ENCODE measurements at regions not wholly inside any gene's neighbourhood (a gene's known extent, or its start where the extent isn't known, plus 50 kb on each side); places are given as distances from the start of the nearest gene placed in this dataset.

DNA sequence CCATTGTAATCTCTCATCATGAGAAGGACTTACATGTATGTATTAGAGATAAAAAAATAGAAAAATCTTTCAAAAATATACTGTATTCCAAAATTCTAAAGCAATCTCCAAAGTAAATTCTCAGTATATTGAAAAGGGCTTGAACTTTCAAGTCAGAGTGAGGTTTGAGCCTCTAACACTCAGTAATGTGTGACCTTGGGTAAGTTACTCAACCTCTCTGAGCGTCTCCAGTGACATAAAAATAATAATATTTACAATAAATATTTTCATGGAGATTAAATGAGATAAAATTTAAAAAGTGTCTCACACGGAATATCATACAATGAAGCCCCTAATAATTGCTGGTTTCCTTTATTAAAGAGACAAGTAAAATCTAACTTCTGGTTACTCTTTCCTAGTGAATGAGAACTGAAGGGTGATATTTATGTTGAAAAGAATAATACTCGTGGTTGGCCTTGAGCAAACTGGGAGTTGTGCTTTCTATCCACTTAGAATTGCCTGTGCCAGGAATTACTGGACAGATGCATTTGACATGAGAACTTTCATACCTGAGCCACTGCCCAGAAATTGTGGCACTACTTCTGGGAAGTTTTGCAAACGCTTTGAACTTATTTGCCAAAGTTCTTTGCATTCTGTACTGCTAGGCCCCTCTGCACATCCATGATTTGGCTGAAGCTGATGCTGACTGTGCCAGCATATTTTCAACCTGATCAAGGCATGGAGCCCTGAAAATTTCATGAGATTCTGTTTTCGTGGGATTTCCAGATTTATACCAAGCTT, 933.7 kb downstream of the GALC start:
- intact Hi-C loops (cut with micrococcal nuclease; ENCODE audit: unreplicated experiment), result no loop called here
- no peak overlapping the region for H2AFZ ChIP-seq
- no peaks in the 10 kb centered on the region for H3K36me3 ChIP-seq (ENCODE audit: low read depth)
- no TSS peak for BruUV-seq (replicated peaks)
- POLR2A ChIA-PET (ENCODE audit: unreplicated experiment), result no interaction called here
- no peak overlapping the region for H3K4me3 ChIP-seq
- H3K27me3 ChIP-seq (ENCODE audit: insufficient read depth, low read depth), result no peaks in the 10 kb centered on the region
- H3K27ac ChIP-seq, result no peak overlapping the region
- CTCF ChIA-PET, result no interaction called here
- H3K9me2 ChIP-seq (ENCODE audit: insufficient read depth), result no peaks in the 10 kb centered on the region
- H3F3A ChIP-seq (ENCODE audit: insufficient read depth, low read depth), result no peaks in the 10 kb centered on the region
- H3K4me2 ChIP-seq, result no peak overlapping the region
- no peaks in the 10 kb centered on the region for H4K20me1 ChIP-seq (ENCODE audit: insufficient read depth)
- no peak for DNase-seq
- no peaks in the 10 kb centered on the region for H3K4me1 ChIP-seq (replicated peaks; ENCODE audit: insufficient read depth)
- H3K9me3 ChIP-seq (ENCODE audit: insufficient read depth, low read depth), result no peaks in the 10 kb centered on the region
- H3K79me2 ChIP-seq (ENCODE audit: low read depth), result no peaks in the 10 kb centered on the region
- no peak for TF ChIP-seq EZH2 (IDR thresholded peaks at IDR 0.05; ENCODE audit: low read depth)
- TF ChIP-seq, protein P1, sequence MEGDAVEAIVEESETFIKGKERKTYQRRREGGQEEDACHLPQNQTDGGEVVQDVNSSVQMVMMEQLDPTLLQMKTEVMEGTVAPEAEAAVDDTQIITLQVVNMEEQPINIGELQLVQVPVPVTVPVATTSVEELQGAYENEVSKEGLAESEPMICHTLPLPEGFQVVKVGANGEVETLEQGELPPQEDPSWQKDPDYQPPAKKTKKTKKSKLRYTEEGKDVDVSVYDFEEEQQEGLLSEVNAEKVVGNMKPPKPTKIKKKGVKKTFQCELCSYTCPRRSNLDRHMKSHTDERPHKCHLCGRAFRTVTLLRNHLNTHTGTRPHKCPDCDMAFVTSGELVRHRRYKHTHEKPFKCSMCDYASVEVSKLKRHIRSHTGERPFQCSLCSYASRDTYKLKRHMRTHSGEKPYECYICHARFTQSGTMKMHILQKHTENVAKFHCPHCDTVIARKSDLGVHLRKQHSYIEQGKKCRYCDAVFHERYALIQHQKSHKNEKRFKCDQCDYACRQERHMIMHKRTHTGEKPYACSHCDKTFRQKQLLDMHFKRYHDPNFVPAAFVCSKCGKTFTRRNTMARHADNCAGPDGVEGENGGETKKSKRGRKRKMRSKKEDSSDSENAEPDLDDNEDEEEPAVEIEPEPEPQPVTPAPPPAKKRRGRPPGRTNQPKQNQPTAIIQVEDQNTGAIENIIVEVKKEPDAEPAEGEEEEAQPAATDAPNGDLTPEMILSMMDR (conservative IDR thresholded peaks at IDR 0.05), result no peak

DNA sequence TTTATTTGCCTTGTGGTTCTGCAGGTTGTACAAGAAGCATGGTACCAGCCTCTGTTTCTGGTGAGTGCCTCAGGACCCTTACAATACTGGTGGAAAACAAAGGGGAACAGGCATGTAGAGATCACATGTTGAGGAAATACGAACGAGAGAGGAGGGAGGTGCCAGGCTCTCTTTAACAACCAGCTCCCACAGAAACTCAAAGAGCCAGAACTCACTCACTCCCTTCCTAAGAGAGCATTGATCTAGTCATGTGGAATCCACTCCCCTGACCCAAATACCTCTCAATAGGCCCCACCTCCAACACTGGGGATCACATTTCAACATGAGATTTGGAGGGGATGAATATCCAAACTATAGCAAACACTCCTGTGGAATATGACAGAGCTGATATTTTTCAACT, 938.0 kb downstream of the GALC start:
- H3K36me3 ChIP-seq (ENCODE audit: low read depth), result no peaks in the 10 kb centered on the region
- H3K4me1 ChIP-seq (replicated peaks; ENCODE audit: insufficient read depth), result no peaks in the 10 kb centered on the region
- BruUV-seq (replicated peaks), result no TSS peak
- CTCF ChIA-PET, result no interaction called here
- no peaks in the 10 kb centered on the region for H3F3A ChIP-seq (ENCODE audit: insufficient read depth, low read depth)
- intact Hi-C loops (cut with micrococcal nuclease; ENCODE audit: unreplicated experiment), result no loop called here
- POLR2A ChIA-PET (ENCODE audit: unreplicated experiment), result no interaction called here
- H4K20me1 ChIP-seq (ENCODE audit: insufficient read depth), result no peaks in the 10 kb centered on the region
- H3K79me2 ChIP-seq (ENCODE audit: low read depth), result no peaks in the 10 kb centered on the region
- H3K27ac ChIP-seq, result no peak overlapping the region
- no peaks in the 10 kb centered on the region for H3K9me2 ChIP-seq (ENCODE audit: insufficient read depth)
- DNase-seq, result no peak
- no peaks in the 10 kb centered on the region for H3K9me3 ChIP-seq (ENCODE audit: insufficient read depth, low read depth)
- no peaks in the 10 kb centered on the region for H3K27me3 ChIP-seq (ENCODE audit: insufficient read depth, low read depth)
- no peak overlapping the region for H3K4me2 ChIP-seq
- TF ChIP-seq, protein P1 (conservative IDR thresholded peaks at IDR 0.05), result no peak
- no peak for TF ChIP-seq EZH2 (IDR thresholded peaks at IDR 0.05; ENCODE audit: low read depth)
- no peak overlapping the region for H2AFZ ChIP-seq
- no peak overlapping the region for H3K4me3 ChIP-seq

DNA sequence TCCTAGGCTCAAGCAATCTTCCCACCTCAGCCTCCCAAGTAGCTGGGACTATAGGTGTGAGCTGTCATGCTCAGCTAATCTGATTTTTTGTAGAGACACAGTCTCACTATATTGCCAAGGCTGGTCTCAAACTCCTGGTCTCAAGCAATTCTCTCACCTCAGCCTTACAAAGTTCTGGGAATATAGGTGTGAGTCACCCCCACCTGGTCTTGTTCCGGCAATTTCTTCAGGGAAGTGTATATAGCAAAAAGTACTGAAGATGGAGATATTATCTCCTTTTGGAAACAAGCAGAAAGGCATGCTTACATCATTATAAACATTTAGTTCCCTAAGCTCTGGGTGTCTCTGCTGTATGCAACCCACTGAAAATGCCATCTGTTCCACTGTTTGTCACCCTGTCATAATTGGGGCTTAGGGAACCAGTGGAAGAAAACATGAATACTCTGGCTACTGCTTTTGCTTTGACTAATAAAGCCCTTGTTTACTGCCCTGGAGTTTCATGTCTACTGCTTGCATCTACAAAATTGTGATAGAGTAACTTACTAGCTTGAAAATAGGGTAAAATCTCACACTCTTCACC, 940.2 kb downstream of the GALC start:
- no peak for TF ChIP-seq EZH2 (IDR thresholded peaks at IDR 0.05; ENCODE audit: low read depth)
- TF ChIP-seq, protein P1 (conservative IDR thresholded peaks at IDR 0.05), result no peak
- Histone ChIP-seq H3K27me3 (ENCODE audit: insufficient read depth, low read depth) (no peaks in the 10 kb centered on the region), H3K9me3 (ENCODE audit: insufficient read depth, low read depth) (no peaks in the 10 kb centered on the region), H3K36me3 (ENCODE audit: low read depth) (no peaks in the 10 kb centered on the region), H2AFZ (no peak overlapping the region), H3K4me2 (no peak overlapping the region), H3K4me1 (replicated peaks; ENCODE audit: insufficient read depth) (no peaks in the 10 kb centered on the region), H3K79me2 (ENCODE audit: low read depth) (no peaks in the 10 kb centered on the region), H3K27ac (no peak overlapping the region), H4K20me1 (ENCODE audit: insufficient read depth) (no peaks in the 10 kb centered on the region), H3K9me2 (ENCODE audit: insufficient read depth) (no peaks in the 10 kb centered on the region), H3K4me3 (no peak overlapping the region), H3F3A (ENCODE audit: insufficient read depth, low read depth) (no peaks in the 10 kb centered on the region)
- BruUV-seq (replicated peaks), result no TSS peak
- DNase-seq, result no peak
- ChIA-PET CTCF (no interaction called here), POLR2A (ENCODE audit: unreplicated experiment) (no interaction called here)
- intact Hi-C loops (cut with micrococcal nuclease; ENCODE audit: unreplicated experiment), result no loop called here

All from PC-9 (cell line).